ENCODE measurements at regions not wholly inside any gene's neighbourhood (a gene's known extent, or its start where the extent isn't known, plus 50 kb on each side); places are given as distances from the start of the nearest gene placed in this dataset.
"Not testable (repeated sequence)": the region's sequence is repeated elsewhere in the genome, so short reads cannot be mapped to it uniquely, and the experiment has no call there.

GRCh38 chr16:19980632-19981265 lies 92.9 kb downstream of the GPR139 start:
- H3K27ac ChIP-seq (ENCODE audit: low read depth, low read length): no peak overlapping the region
- no peak overlapping the region for H3K4me3 ChIP-seq (ENCODE audit: low read depth, low read length)
- no peaks in the 10 kb centered on the region for H3K36me3 ChIP-seq (ENCODE audit: control insufficient read depth, insufficient read depth, low read length)
- H3K4me1 ChIP-seq (ENCODE audit: control insufficient read depth, insufficient read depth, low read length): peaks cover 13% of the 10 kb centered on the region
- H3K9me3 ChIP-seq (ENCODE audit: control insufficient read depth, insufficient read depth, low read length): no peaks in the 10 kb centered on the region
- H3K9ac ChIP-seq (ENCODE audit: low read depth, low read length): no peak overlapping the region
- H3K27me3 ChIP-seq (ENCODE audit: control insufficient read depth, insufficient read depth, low read length): no peaks in the 10 kb centered on the region

GRCh38 chr16:19979638-19980037 lies 94.1 kb downstream of the GPR139 start:
- H3K27ac ChIP-seq (ENCODE audit: low read depth, low read length): no peak overlapping the region
- H3K36me3 ChIP-seq (ENCODE audit: control insufficient read depth, insufficient read depth, low read length): no peaks in the 10 kb centered on the region
- no peak overlapping the region for H3K4me3 ChIP-seq (ENCODE audit: low read depth, low read length)
- peaks cover 13% of the 10 kb centered on the region for H3K4me1 ChIP-seq (ENCODE audit: control insufficient read depth, insufficient read depth, low read length)
- no peaks in the 10 kb centered on the region for H3K27me3 ChIP-seq (ENCODE audit: control insufficient read depth, insufficient read depth, low read length)
- H3K9me3 ChIP-seq (ENCODE audit: control insufficient read depth, insufficient read depth, low read length): no peaks in the 10 kb centered on the region
- H3K9ac ChIP-seq (ENCODE audit: low read depth, low read length): no peak overlapping the region

- Histone ChIP-seq H3K27me3 (ENCODE audit: control insufficient read depth, insufficient read depth, low read length) (no peaks in the 10 kb centered on the region), H3K9me3 (ENCODE audit: control insufficient read depth, insufficient read depth, low read length) (no peaks in the 10 kb centered on the region), H3K36me3 (ENCODE audit: control insufficient read depth, insufficient read depth, low read length) (no peaks in the 10 kb centered on the region), H3K4me3 (ENCODE audit: low read depth, low read length) (no peak overlapping the region), H3K4me1 (ENCODE audit: control insufficient read depth, insufficient read depth, low read length) (peaks cover 15% of the 10 kb centered on the region), H3K9ac (ENCODE audit: low read depth, low read length) (no peak overlapping the region), H3K27ac (ENCODE audit: low read depth, low read length) (no peak overlapping the region)
Measured at GRCh38 chr16:19974607-19975006, 90.0 kb upstream of the GPRC5B start.

GRCh38 chr16:19972111-19972510 lies 87.5 kb upstream of the GPRC5B start:
- Histone ChIP-seq H3K36me3 (ENCODE audit: control insufficient read depth, insufficient read depth, low read length) (no peaks in the 10 kb centered on the region), H3K27ac (ENCODE audit: low read depth, low read length) (no peak overlapping the region), H3K27me3 (ENCODE audit: control insufficient read depth, insufficient read depth, low read length) (no peaks in the 10 kb centered on the region)

GRCh38 chr16:19968891-19969683 lies 84.4 kb upstream of the GPRC5B start:
- Histone ChIP-seq H3K4me1 (ENCODE audit: control insufficient read depth, insufficient read depth, low read length) (peaks cover 17% of the 10 kb centered on the region), H3K36me3 (ENCODE audit: control insufficient read depth, insufficient read depth, low read length) (no peaks in the 10 kb centered on the region), H3K9ac (ENCODE audit: low read depth, low read length) (no peak overlapping the region), H3K4me3 (ENCODE audit: low read depth, low read length) (no peak overlapping the region), H3K9me3 (ENCODE audit: control insufficient read depth, insufficient read depth, low read length) (no peaks in the 10 kb centered on the region), H3K27ac (ENCODE audit: low read depth, low read length) (no peak overlapping the region), H3K27me3 (ENCODE audit: control insufficient read depth, insufficient read depth, low read length) (no peaks in the 10 kb centered on the region)

More at GRCh38 chr16:19972111-19972510, 87.5 kb upstream of the GPRC5B start:
- no peaks in the 10 kb centered on the region for H3K9me3 ChIP-seq (ENCODE audit: control insufficient read depth, insufficient read depth, low read length)
- no peak overlapping the region for H3K4me3 ChIP-seq (ENCODE audit: low read depth, low read length)
- H3K4me1 ChIP-seq (ENCODE audit: control insufficient read depth, insufficient read depth, low read length): peaks cover 17% of the 10 kb centered on the region
- H3K9ac ChIP-seq (ENCODE audit: low read depth, low read length): no peak overlapping the region

- peaks cover 17% of the 10 kb centered on the region for H3K4me1 ChIP-seq (ENCODE audit: control insufficient read depth, insufficient read depth, low read length)
- H3K27ac ChIP-seq (ENCODE audit: low read depth, low read length): no peak overlapping the region
- H3K36me3 ChIP-seq (ENCODE audit: control insufficient read depth, insufficient read depth, low read length): no peaks in the 10 kb centered on the region
- no peaks in the 10 kb centered on the region for H3K9me3 ChIP-seq (ENCODE audit: control insufficient read depth, insufficient read depth, low read length)
- no peaks in the 10 kb centered on the region for H3K27me3 ChIP-seq (ENCODE audit: control insufficient read depth, insufficient read depth, low read length)
- H3K9ac ChIP-seq (ENCODE audit: low read depth, low read length): no peak overlapping the region
- H3K4me3 ChIP-seq (ENCODE audit: low read depth, low read length): no peak overlapping the region
Measured at GRCh38 chr16:19967963-19968362, 83.3 kb upstream of the GPRC5B start.

- peaks cover 17% of the 10 kb centered on the region for H3K4me1 ChIP-seq (ENCODE audit: control insufficient read depth, insufficient read depth, low read length)
- no peaks in the 10 kb centered on the region for H3K9me3 ChIP-seq (ENCODE audit: control insufficient read depth, insufficient read depth, low read length)
- H3K36me3 ChIP-seq (ENCODE audit: control insufficient read depth, insufficient read depth, low read length): no peaks in the 10 kb centered on the region
- no peak overlapping the region for H3K27ac ChIP-seq (ENCODE audit: low read depth, low read length)
- no peak overlapping the region for H3K9ac ChIP-seq (ENCODE audit: low read depth, low read length)
- H3K27me3 ChIP-seq (ENCODE audit: control insufficient read depth, insufficient read depth, low read length): no peaks in the 10 kb centered on the region
- no peak overlapping the region for H3K4me3 ChIP-seq (ENCODE audit: low read depth, low read length)
Measured at GRCh38 chr16:19967561-19967960, 82.9 kb upstream of the GPRC5B start.

- H3K27me3 ChIP-seq (ENCODE audit: control insufficient read depth, insufficient read depth, low read length): no peaks in the 10 kb centered on the region
- H3K4me1 ChIP-seq (ENCODE audit: control insufficient read depth, insufficient read depth, low read length): peaks cover 14% of the 10 kb centered on the region
- H3K9ac ChIP-seq (ENCODE audit: low read depth, low read length): no peak overlapping the region
- H3K36me3 ChIP-seq (ENCODE audit: control insufficient read depth, insufficient read depth, low read length): no peaks in the 10 kb centered on the region
- no peak overlapping the region for H3K27ac ChIP-seq (ENCODE audit: low read depth, low read length)
- no peaks in the 10 kb centered on the region for H3K9me3 ChIP-seq (ENCODE audit: control insufficient read depth, insufficient read depth, low read length)
- no peak overlapping the region for H3K4me3 ChIP-seq (ENCODE audit: low read depth, low read length)
Measured at GRCh38 chr16:19963301-19963700, 78.7 kb upstream of the GPRC5B start.

- Histone ChIP-seq H3K27me3 (ENCODE audit: control insufficient read depth, insufficient read depth, low read length) (no peaks in the 10 kb centered on the region), H3K9me3 (ENCODE audit: control insufficient read depth, insufficient read depth, low read length) (no peaks in the 10 kb centered on the region), H3K4me1 (ENCODE audit: control insufficient read depth, insufficient read depth, low read length) (peaks cover 14% of the 10 kb centered on the region), H3K36me3 (ENCODE audit: control insufficient read depth, insufficient read depth, low read length) (no peaks in the 10 kb centered on the region), H3K4me3 (ENCODE audit: low read depth, low read length) (no peak overlapping the region), H3K9ac (ENCODE audit: low read depth, low read length) (no peak overlapping the region), H3K27ac (ENCODE audit: low read depth, low read length) (no peak overlapping the region)
Measured at GRCh38 chr16:19960183-19960582, 75.5 kb upstream of the GPRC5B start.

GRCh38 chr16:19959736-19960135 lies 75.1 kb upstream of the GPRC5B start:
- H3K4me1 ChIP-seq (ENCODE audit: control insufficient read depth, insufficient read depth, low read length): peaks cover 16% of the 10 kb centered on the region
- H3K9ac ChIP-seq (ENCODE audit: low read depth, low read length): no peak overlapping the region
- no peak overlapping the region for H3K4me3 ChIP-seq (ENCODE audit: low read depth, low read length)
- H3K27ac ChIP-seq (ENCODE audit: low read depth, low read length): no peak overlapping the region
- H3K27me3 ChIP-seq (ENCODE audit: control insufficient read depth, insufficient read depth, low read length): no peaks in the 10 kb centered on the region
- no peaks in the 10 kb centered on the region for H3K9me3 ChIP-seq (ENCODE audit: control insufficient read depth, insufficient read depth, low read length)
- no peaks in the 10 kb centered on the region for H3K36me3 ChIP-seq (ENCODE audit: control insufficient read depth, insufficient read depth, low read length)

GRCh38 chr16:19955896-19956295 lies 71.2 kb upstream of the GPRC5B start:
- H3K27ac ChIP-seq (ENCODE audit: low read depth, low read length); H3K9ac ChIP-seq (ENCODE audit: low read depth, low read length); H3K9me3 ChIP-seq (ENCODE audit: control insufficient read depth, insufficient read depth, low read length); H3K36me3 ChIP-seq (ENCODE audit: control insufficient read depth, insufficient read depth, low read length); H3K27me3 ChIP-seq (ENCODE audit: control insufficient read depth, insufficient read depth, low read length); H3K4me3 ChIP-seq (ENCODE audit: low read depth, low read length): not testable (repeated sequence)
- H3K4me1 ChIP-seq (ENCODE audit: control insufficient read depth, insufficient read depth, low read length): peaks cover 25% of the 10 kb centered on the region

Data from HUES48 (cell line).